ENCODE measurements at regions not wholly inside any gene's neighbourhood (a gene's known extent, or its start where the extent isn't known, plus 50 kb on each side); places are given as distances from the start of the nearest gene placed in this dataset.

GRCh38 chr7:47712416-47712815, 130.5 kb upstream of the TNS3 start:
- H2AK5ac ChIP-seq (ENCODE audit: low read depth, low read length) = no peak overlapping the region
- 47% methylated on average over 3 of the region's 11 CpGs; no CpG with 5 or more reads in 1 of the 2 experiments for WGBS, 2 experiments (ENCODE audit: extremely low coverage in 2 of 2, insufficient read length in 1 of 2)
- no peak overlapping the region for H2BK15ac ChIP-seq (ENCODE audit: low read depth, low read length)
- H3K56ac ChIP-seq (ENCODE audit: extremely low read depth, insufficient read depth, low read length) = no peak overlapping the region
- peaks cover 3% of the 10 kb centered on the region; the same call in 1 of the 2 replicates for H3K4me1 ChIP-seq (ENCODE audit: control insufficient read depth, insufficient read depth, low read length)
- no peak overlapping the region for H3K9ac ChIP-seq (ENCODE audit: low read depth, low read length)
- H2AFZ ChIP-seq (replicated peaks; ENCODE audit: low read length, poor library complexity) = no peak overlapping the region
- no peak overlapping the region for H3K4me2 ChIP-seq (ENCODE audit: low read depth, low read length)
- no peaks in the 10 kb centered on the region for H4K20me1 ChIP-seq (ENCODE audit: insufficient read depth, low read length)
- no peaks in the 10 kb centered on the region for H3K79me1 ChIP-seq (ENCODE audit: low read depth in 1 of 2, low read length in 2 of 2)
- H2BK20ac ChIP-seq (ENCODE audit: low read depth, low read length) = no peak overlapping the region
- DNase-seq (no peak), ATAC-seq (ENCODE audit: low read depth) (no peak)
- H3K27ac ChIP-seq (ENCODE audit: insufficient read depth, low read length) = no peak overlapping the region
- no peak overlapping the region for H4K91ac ChIP-seq (ENCODE audit: insufficient read depth, low read depth, low read length)
- H3K27me3 ChIP-seq (ENCODE audit: control insufficient read depth, insufficient read depth, low read length) = no peaks in the 10 kb centered on the region
- no peak overlapping the region for H3K23ac ChIP-seq (ENCODE audit: low read depth, low read length)
- ChIA-PET CTCF (interaction anchor here (0.8 kb wide), 1 partner anchor 199 kb away, joined by 3 read pairs; no protein-coding TSS in a partner anchor), POLR2A (ENCODE audit: unreplicated experiment) (interaction anchor here (0.6 kb wide), 3 partner anchors 76 to 218 kb away, joined by 3 read pairs; no protein-coding TSS in a partner anchor)
- 0 out of 2 replicates have a peak, but pooled peaks cover 3% of the 10 kb centered on the region for H3K9me1 ChIP-seq (ENCODE audit: insufficient read depth, low read length)
- H2BK5ac ChIP-seq (ENCODE audit: low read depth, low read length, poor library complexity, severe bottlenecking) = no peak overlapping the region
- H3K4ac ChIP-seq (ENCODE audit: low read depth, low read length) = no peak overlapping the region
- no peak overlapping the region for H3K4me3 ChIP-seq (ENCODE audit: insufficient read depth, low read depth, low read length)
- no TSS peak for BruUV-seq (replicated peaks)
- TF ChIP-seq MXI1 (IDR thresholded peaks at IDR 0.05; ENCODE audit: borderline replicate concordance, low read depth, low read length) (no peak), FOS (IDR thresholded peaks at IDR 0.05; ENCODE audit: low read depth, low read length) (no peak), RCOR1 (IDR thresholded peaks at IDR 0.05; ENCODE audit: insufficient replicate concordance, low read length) (no peak), MAFK (IDR thresholded peaks at IDR 0.05; ENCODE audit: low read depth, low read length) (no peak), RAD21 (IDR thresholded peaks at IDR 0.05; ENCODE audit: low read length) (no peak), SMC3 (IDR thresholded peaks at IDR 0.05; ENCODE audit: low read depth, low read length) (no peak), CHD1 (IDR thresholded peaks at IDR 0.05; ENCODE audit: low read depth, low read length) (no peak), BHLHE40 (IDR thresholded peaks at IDR 0.05; ENCODE audit: low read depth, low read length) (no peak), CTCF (conservative IDR thresholded peaks at IDR 0.05; ENCODE audit: low read depth, low read length) (no peak), MAZ (IDR thresholded peaks at IDR 0.05; ENCODE audit: borderline replicate concordance, low read depth, low read length) (no peak), POLR2A (IDR thresholded peaks at IDR 0.05; ENCODE audit: low read depth, low read length) (no peak), NFE2L2 (IDR thresholded peaks at IDR 0.05; ENCODE audit: low read depth, low read length) (no peak)
- in situ Hi-C loops (cut with MboI; ENCODE audit: low sequenced_read_pairs) = no loop called here
- dilution Hi-C loops (cut with HindIII; ENCODE audit: low sequenced_read_pairs, unreplicated experiment) = no loop called here
- H3K14ac ChIP-seq (replicated peaks; ENCODE audit: low read depth, low read length) = no peak overlapping the region
- H3K18ac ChIP-seq (ENCODE audit: low read depth, low read length) = no peak overlapping the region
- no peak overlapping the region for H4K5ac ChIP-seq (ENCODE audit: low read depth, low read length)
- no peaks in the 10 kb centered on the region for H3K9me3 ChIP-seq (ENCODE audit: control insufficient read depth, insufficient read depth, low read length)
- H2BK120ac ChIP-seq (ENCODE audit: low read depth, low read length) = no peak overlapping the region
- no peak overlapping the region for H4K8ac ChIP-seq (ENCODE audit: low read depth in 2 of 2, low read length in 2 of 2)
- H2AK9ac ChIP-seq (replicated peaks; ENCODE audit: low read depth, low read length, poor library complexity) = no peak overlapping the region
- no peaks in the 10 kb centered on the region for H3K36me3 ChIP-seq (ENCODE audit: control insufficient read depth, insufficient read depth, low read length)
- intact Hi-C loops (cut with micrococcal nuclease) = no loop called here
